ENCODE measurements at regions not wholly inside any gene's neighbourhood (a gene's known extent, or its start where the extent isn't known, plus 50 kb on each side); places are given as distances from the start of the nearest gene placed in this dataset.
"Not testable (repeated sequence)": the region's sequence is repeated elsewhere in the genome, so short reads cannot be mapped to it uniquely, and the experiment has no call there.

GRCh38 chr16:5918567-5919130 lies 821.1 kb upstream of the EEF2KMT start:
- WGBS, 2 donors, result 20 to 29% methylated on average over 4 of the region's 4 CpGs
- Histone ChIP-seq H3K36me3 (no peaks in the 10 kb centered on the region), H3K9me3 (no peaks in the 10 kb centered on the region), H3K27ac (no peak overlapping the region), H3K4me3 (no peak overlapping the region), H3K4me1 (no peaks in the 10 kb centered on the region), H3K27me3 (no peaks in the 10 kb centered on the region)
- ATAC-seq, result no peak
- intact Hi-C loops (cut with DNase I), result no loop called here
- TF ChIP-seq, protein P1, sequence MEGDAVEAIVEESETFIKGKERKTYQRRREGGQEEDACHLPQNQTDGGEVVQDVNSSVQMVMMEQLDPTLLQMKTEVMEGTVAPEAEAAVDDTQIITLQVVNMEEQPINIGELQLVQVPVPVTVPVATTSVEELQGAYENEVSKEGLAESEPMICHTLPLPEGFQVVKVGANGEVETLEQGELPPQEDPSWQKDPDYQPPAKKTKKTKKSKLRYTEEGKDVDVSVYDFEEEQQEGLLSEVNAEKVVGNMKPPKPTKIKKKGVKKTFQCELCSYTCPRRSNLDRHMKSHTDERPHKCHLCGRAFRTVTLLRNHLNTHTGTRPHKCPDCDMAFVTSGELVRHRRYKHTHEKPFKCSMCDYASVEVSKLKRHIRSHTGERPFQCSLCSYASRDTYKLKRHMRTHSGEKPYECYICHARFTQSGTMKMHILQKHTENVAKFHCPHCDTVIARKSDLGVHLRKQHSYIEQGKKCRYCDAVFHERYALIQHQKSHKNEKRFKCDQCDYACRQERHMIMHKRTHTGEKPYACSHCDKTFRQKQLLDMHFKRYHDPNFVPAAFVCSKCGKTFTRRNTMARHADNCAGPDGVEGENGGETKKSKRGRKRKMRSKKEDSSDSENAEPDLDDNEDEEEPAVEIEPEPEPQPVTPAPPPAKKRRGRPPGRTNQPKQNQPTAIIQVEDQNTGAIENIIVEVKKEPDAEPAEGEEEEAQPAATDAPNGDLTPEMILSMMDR (IDR thresholded peaks at IDR 0.05), result no peak
- no peak for DNase-seq
- no peak for FAIRE-seq

- intact Hi-C loops (cut with DNase I), result no loop called here
- no peaks in the 10 kb centered on the region for H3K9me3 ChIP-seq
- ATAC-seq, result no peak
- no peaks in the 10 kb centered on the region for H3K27me3 ChIP-seq
- DNase-seq, result no peak
- TF ChIP-seq, protein P1 (IDR thresholded peaks at IDR 0.05), result no peak
- no peak for FAIRE-seq
- no peaks in the 10 kb centered on the region for H3K36me3 ChIP-seq
- H3K4me3 ChIP-seq, result no peak overlapping the region
- H3K4me1 ChIP-seq, result no peaks in the 10 kb centered on the region
- no peak overlapping the region for H3K27ac ChIP-seq
- 40 to 47% methylated on average over 14 of the region's 14 CpGs for WGBS, 2 donors
Observed at GRCh38 chr16:5917436-5918195, 820.0 kb upstream of the EEF2KMT start.

DNA sequence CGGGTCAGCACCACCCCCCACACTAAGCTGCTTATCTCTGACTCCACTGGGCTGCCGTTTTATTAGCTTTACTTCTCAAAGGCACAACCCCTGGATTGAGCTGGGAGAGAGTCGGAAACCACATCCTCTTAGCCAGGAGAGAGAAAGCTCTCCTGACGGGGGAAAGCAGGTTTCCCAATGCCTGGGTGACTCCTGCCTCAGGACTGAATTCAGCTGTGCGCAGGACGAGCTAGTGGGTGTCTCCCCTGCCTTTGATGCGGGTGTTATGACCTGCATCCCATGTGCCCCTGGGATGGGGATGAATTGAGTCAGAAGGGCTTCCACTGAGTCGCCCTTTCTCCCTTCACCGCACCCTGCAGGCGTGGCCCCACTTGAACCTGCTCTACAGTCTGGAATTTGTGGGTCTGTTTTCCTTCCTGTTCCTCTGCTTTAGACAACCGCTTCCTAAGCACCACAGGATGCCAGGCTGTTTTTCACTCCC lies 819.2 kb upstream of the EEF2KMT start:
- H3K36me3 ChIP-seq, result no peaks in the 10 kb centered on the region
- 10 to 11% methylated on average over 11 of the region's 11 CpGs for WGBS, 2 donors
- H3K27ac ChIP-seq, result no peak overlapping the region
- intact Hi-C loops (cut with DNase I), result no loop called here
- DNase-seq (no peak), ATAC-seq (no peak), FAIRE-seq (no peak)
- H3K9me3 ChIP-seq, result no peaks in the 10 kb centered on the region
- H3K4me1 ChIP-seq, result no peaks in the 10 kb centered on the region
- no peaks in the 10 kb centered on the region for H3K27me3 ChIP-seq
- no peak overlapping the region for H3K4me3 ChIP-seq
- TF ChIP-seq, protein P1 (IDR thresholded peaks at IDR 0.05), result no peak

DNA sequence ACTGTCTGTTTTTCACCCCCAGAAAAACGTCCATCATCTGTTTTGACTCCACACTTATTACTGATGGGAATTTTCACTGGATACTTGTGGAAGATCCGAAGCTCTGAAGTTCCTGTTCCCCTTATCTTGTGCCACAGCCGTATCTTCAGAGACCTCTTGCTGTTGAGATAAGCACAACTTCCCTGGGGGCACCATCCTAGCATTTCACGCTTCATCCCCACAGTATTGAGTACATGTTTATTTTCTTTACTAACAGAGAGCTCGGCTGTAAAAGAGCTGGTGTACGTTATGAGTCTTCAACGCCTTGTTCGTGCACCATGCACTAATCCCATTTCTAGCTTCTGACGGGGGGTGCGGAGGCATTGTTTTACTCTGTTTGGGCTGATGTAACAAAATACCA lies 813.6 kb upstream of the EEF2KMT start:
- Histone ChIP-seq H3K9me3 (no peaks in the 10 kb centered on the region), H3K4me3 (no peak overlapping the region), H3K4me1 (no peaks in the 10 kb centered on the region), H3K36me3 (no peaks in the 10 kb centered on the region), H3K27ac (no peak overlapping the region), H3K27me3 (no peaks in the 10 kb centered on the region)
- DNase-seq (no peak), FAIRE-seq (no peak), ATAC-seq (no peak)
- intact Hi-C loops (cut with DNase I), result no loop called here
- TF ChIP-seq, protein P1 (IDR thresholded peaks at IDR 0.05), result no peak
- 16 to 22% methylated on average over 10 of the region's 10 CpGs for WGBS, 2 donors

- H3K9me3 ChIP-seq; H3K27me3 ChIP-seq; H3K27ac ChIP-seq; FAIRE-seq; H3K36me3 ChIP-seq; H3K4me1 ChIP-seq; DNase-seq; ATAC-seq; intact Hi-C loops (cut with DNase I); H3K4me3 ChIP-seq: not testable (repeated sequence)
- WGBS, 2 donors, result 78 to 82% methylated on average over 8 of the region's 8 CpGs
Observed at GRCh38 chr16:5909556-5909955, 812.0 kb upstream of the EEF2KMT start.
